ENCODE measurements at regions not wholly inside any gene's neighbourhood (a gene's known extent, or its start where the extent isn't known, plus 50 kb on each side); places are given as distances from the start of the nearest gene placed in this dataset.
"Not testable (repeated sequence)": the region's sequence is repeated elsewhere in the genome, so short reads cannot be mapped to it uniquely, and the experiment has no call there.

GRCh38 chr14:55900749-55901148, 217.5 kb upstream of the PELI2 start:
- DNase-seq = no peak

GRCh38 chr14:55901291-55901690, 216.9 kb upstream of the PELI2 start:
- DNase-seq = no peak

- no peak for DNase-seq
Measured at GRCh38 chr14:55902241-55902640, 216.0 kb upstream of the PELI2 start.

- DNase-seq = no peak
Measured at GRCh38 chr14:55904086-55904485, 214.1 kb upstream of the PELI2 start.

- DNase-seq = no peak
Measured at GRCh38 chr14:55908106-55908505, 210.1 kb upstream of the PELI2 start.

- no peak for DNase-seq
Measured at GRCh38 chr14:55909879-55910278, 208.3 kb upstream of the PELI2 start.

GRCh38 chr14:55910601-55911243, 207.5 kb upstream of the PELI2 start:
- no peak for DNase-seq

GRCh38 chr14:55911776-55912175, 206.4 kb upstream of the PELI2 start:
- DNase-seq = no peak

- no peak for DNase-seq
Measured at GRCh38 chr14:55912344-55912743, 205.9 kb upstream of the PELI2 start.

- DNase-seq = no peak
Measured at GRCh38 chr14:55913324-55914025, 204.7 kb upstream of the PELI2 start.

GRCh38 chr14:55914771-55915170, 203.4 kb upstream of the PELI2 start:
- DNase-seq = no peak

GRCh38 chr14:55915456-55915855, 202.8 kb upstream of the PELI2 start:
- no peak for DNase-seq

- DNase-seq = not testable (repeated sequence)
Measured at GRCh38 chr14:55919800-55920199, 198.4 kb upstream of the PELI2 start.

GRCh38 chr14:55921511-55921910, 196.7 kb upstream of the PELI2 start:
- DNase-seq = no peak

GRCh38 chr14:55926007-55926406, 192.2 kb upstream of the PELI2 start:
- peak; percentile 77 for DNase-seq

GRCh38 chr14:55927028-55927427, 191.2 kb upstream of the PELI2 start:
- no peak for DNase-seq

GRCh38 chr14:55928276-55928675, 189.9 kb upstream of the PELI2 start:
- no peak for DNase-seq

GRCh38 chr14:55929136-55929535, 189.1 kb upstream of the PELI2 start:
- no peak for DNase-seq

- no peak for DNase-seq
Measured at GRCh38 chr14:55930016-55930784, 188.0 kb upstream of the PELI2 start.

- no peak for DNase-seq
Measured at GRCh38 chr14:55936691-55937090, 181.5 kb upstream of the PELI2 start.

- no peak for DNase-seq
Measured at GRCh38 chr14:55938249-55938791, 179.9 kb upstream of the PELI2 start.

GRCh38 chr14:55942076-55942654, 176.0 kb upstream of the PELI2 start:
- no peak for DNase-seq

- DNase-seq = no peak
Measured at GRCh38 chr14:55942826-55943225, 175.4 kb upstream of the PELI2 start.
